Panc1 (cell line): ENCODE measurements at regions not wholly inside any gene's neighbourhood (a gene's known extent, or its start where the extent isn't known, plus 50 kb on each side); places are given as distances from the start of the nearest gene placed in this dataset.

Experiments used
- SIN3A ChIP-seq: IDR thresholded peaks from 2 replicates; pipeline ENCODE4 v1.6.1; 2012; ENCODE audit warnings: low read depth, mild to moderate bottlenecking, low read length, moderate library complexity, borderline replicate concordance; ENCODE audit not compliant: insufficient read depth
- TF ChIP-seq, protein P1 (sequence below): fragments of 450-650 bp; IDR thresholded peaks from 2 replicates; pipeline ENCODE4 v1.5.1; 2017; ENCODE audit warnings: mild to moderate bottlenecking

DNA sequence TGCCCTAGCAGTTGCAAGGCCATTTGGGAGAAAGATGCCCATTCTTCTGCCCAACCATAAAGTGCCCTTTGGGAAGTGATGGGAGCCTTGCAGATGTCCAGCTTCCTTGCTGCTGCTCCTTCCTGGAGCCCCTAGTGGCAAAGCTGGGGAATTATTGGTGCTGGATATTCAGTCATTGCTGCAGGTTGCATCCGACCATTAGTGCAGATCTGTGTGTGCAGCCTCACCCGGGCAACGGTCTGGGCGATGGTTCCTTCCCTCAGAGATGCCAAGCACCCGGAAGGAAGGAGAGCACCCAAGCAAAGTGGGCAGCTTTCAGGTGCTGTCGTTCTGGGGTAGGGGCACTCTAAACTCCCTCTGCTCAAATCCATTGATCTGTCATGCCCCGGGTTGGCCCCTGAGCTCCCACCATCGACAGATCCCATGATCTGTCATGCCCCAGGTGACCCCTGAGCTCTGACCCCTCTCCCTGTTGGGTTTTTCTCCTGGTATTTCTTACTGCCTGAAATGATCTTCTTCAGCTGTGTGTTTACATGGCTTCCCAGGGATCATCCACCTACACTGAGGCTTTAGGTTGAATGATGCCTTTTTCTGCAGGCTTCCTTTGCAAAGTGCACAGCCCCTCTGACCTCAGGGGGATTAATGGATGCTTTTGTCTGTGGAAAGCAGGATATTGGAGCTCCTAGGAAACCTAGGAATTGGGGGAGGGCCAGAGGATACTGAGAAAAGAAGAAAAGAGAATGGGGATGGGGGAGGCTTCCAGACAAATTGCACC is 467.5 kb downstream of the PTPRU start:
- TF ChIP-seq, protein P1, sequence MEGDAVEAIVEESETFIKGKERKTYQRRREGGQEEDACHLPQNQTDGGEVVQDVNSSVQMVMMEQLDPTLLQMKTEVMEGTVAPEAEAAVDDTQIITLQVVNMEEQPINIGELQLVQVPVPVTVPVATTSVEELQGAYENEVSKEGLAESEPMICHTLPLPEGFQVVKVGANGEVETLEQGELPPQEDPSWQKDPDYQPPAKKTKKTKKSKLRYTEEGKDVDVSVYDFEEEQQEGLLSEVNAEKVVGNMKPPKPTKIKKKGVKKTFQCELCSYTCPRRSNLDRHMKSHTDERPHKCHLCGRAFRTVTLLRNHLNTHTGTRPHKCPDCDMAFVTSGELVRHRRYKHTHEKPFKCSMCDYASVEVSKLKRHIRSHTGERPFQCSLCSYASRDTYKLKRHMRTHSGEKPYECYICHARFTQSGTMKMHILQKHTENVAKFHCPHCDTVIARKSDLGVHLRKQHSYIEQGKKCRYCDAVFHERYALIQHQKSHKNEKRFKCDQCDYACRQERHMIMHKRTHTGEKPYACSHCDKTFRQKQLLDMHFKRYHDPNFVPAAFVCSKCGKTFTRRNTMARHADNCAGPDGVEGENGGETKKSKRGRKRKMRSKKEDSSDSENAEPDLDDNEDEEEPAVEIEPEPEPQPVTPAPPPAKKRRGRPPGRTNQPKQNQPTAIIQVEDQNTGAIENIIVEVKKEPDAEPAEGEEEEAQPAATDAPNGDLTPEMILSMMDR: peak; percentile 92
- no peak for TF ChIP-seq SIN3A
